Activated naive CD4-positive, alpha-beta T cell treated with anti-CD3 and anti-CD28 coated beads, Interleukin-2, amount 10 ng/mL, durations not matched to agents 7 days and 5 days (primary cell): ENCODE measurements at regions not wholly inside any gene's neighbourhood (a gene's known extent, or its start where the extent isn't known, plus 50 kb on each side); places are given as distances from the start of the nearest gene placed in this dataset.

Experiments used
- CTCF ChIA-PET: fragments of 350-600 bp; sonication (Branson Sonifier 250); formaldehyde crosslinking; loops from one replicate; lab custom pipeline; 2021; ENCODE audit warnings: antibody characterized with exemption; lab: Charles Lee
- DNase-seq: peaks from one replicate; pipeline ENCODE4 v3.0.0-alpha.2; 2020
- H3K27ac Mint-ChIP-seq: one replicate; pipeline ENCODE4 v1.8.0; 2021; ENCODE audit warnings: mild to moderate bottlenecking, moderate library complexity, mixed read lengths
- H3K27me3 Mint-ChIP-seq: one replicate; pipeline ENCODE4 v1.8.0; 2021; ENCODE audit warnings: mild to moderate bottlenecking, mixed read lengths
- H3K36me3 Mint-ChIP-seq: one replicate; pipeline ENCODE4 v1.8.0; 2021; ENCODE audit warnings: mixed read lengths
- H3K4me1 Mint-ChIP-seq: one replicate; pipeline ENCODE4 v1.8.0; 2021; ENCODE audit warnings: mixed read lengths
- H3K4me3 Mint-ChIP-seq: one replicate; pipeline ENCODE4 v1.8.0; 2021; ENCODE audit warnings: mild to moderate bottlenecking, moderate library complexity, mixed read lengths
- H3K9me3 Mint-ChIP-seq: one replicate; pipeline ENCODE4 v1.8.0; 2021; ENCODE audit warnings: mixed read lengths

DNA sequence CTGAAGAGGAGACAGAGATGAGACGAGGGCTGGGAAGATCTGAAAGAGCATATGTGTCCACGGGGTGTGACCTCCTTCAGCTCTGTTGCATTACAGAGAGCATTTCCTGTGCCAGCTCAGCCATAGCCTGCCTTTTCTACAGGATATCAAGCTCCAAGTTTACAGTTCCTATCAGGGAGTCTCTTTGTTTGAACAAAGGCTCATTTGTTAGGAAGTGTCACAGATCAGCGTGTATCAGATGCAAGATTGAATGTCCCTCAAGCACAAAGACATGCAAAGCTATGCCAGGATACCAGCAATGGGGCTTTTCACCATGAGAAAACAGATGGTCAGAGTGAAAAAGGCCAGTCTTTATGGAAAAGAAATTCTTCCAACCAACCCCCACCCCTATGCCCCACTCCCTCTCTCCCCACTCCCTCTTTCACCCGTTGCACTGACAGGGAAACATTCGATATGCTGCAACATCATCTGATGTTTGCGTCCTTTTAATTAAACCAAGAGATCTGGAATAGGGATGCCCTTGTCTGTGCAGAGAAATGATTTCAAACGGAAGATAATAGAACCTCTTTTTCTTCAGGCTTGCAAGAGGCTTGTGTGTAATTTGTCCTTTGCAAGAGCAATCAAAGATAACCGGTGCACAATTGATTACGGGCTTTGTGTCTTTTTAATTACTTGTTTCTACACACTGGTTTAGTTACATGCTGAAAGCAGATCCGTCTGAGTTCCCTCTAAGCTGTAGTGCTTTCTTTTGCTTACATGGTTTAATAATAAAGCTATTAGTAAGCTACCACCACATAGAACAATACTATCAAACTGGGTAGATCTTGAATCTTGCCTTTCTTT, 263.1 kb upstream of the RGMB start:
- no peaks in the 10 kb centered on the region for H3K36me3 Mint-ChIP-seq
- no peaks in the 10 kb centered on the region for H3K27me3 Mint-ChIP-seq
- H3K27ac Mint-ChIP-seq, result no peak overlapping the region
- peaks cover 2% of the 10 kb centered on the region for H3K4me1 Mint-ChIP-seq
- no peak overlapping the region for H3K4me3 Mint-ChIP-seq
- no peaks in the 10 kb centered on the region for H3K9me3 Mint-ChIP-seq
- CTCF ChIA-PET, result no interaction called here
- DNase-seq, result no peak

DNA sequence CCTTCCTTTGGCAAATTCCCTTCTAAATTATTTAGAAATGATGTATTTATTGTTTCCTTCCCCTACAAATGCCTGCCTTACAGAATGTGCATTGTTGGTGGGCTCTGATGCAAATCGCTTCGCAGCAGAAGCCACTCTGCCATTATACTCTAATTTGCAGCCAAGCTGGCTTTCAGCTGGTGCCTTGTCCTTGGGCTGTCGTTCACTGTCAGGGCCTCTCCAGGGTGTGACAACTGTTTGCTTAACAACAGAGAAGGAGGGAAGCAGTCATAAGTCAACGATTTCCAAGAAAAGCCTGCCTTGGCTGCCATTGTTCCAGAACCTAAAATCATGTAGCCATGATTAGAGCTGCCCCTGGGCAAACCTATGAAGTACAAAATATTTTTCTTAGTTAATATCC, 260.1 kb upstream of the RGMB start:
- Mint-ChIP-seq H3K9me3 (no peaks in the 10 kb centered on the region), H3K27me3 (no peaks in the 10 kb centered on the region), H3K4me3 (no peak overlapping the region), H3K27ac (no peak overlapping the region), H3K36me3 (no peaks in the 10 kb centered on the region), H3K4me1 (peaks cover 2% of the 10 kb centered on the region)
- CTCF ChIA-PET, result no interaction called here
- DNase-seq, result no peak

DNA sequence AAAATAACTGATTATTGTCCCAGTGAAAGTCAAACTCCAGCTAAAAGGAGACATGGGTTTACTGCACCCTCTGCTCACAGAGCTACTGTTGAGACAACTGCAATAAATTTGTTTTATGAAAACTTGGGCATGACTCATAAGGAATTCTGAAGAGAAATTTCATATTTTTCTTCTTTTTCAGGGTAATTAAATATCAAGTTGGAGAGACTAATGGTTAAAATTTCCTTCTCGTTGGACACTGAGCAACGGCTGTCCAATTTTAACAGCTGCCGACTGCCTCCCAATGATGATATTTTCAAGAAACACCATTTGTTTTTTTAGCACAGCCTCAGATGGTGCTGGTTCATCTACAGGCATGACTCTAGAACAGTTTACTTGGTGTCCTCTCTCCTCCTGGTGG, 259.2 kb upstream of the RGMB start:
- Mint-ChIP-seq H3K27ac (no peak overlapping the region), H3K4me1 (peaks cover 2% of the 10 kb centered on the region), H3K27me3 (no peaks in the 10 kb centered on the region), H3K36me3 (no peaks in the 10 kb centered on the region), H3K4me3 (no peak overlapping the region), H3K9me3 (no peaks in the 10 kb centered on the region)
- no peak for DNase-seq
- CTCF ChIA-PET, result no interaction called here

DNA sequence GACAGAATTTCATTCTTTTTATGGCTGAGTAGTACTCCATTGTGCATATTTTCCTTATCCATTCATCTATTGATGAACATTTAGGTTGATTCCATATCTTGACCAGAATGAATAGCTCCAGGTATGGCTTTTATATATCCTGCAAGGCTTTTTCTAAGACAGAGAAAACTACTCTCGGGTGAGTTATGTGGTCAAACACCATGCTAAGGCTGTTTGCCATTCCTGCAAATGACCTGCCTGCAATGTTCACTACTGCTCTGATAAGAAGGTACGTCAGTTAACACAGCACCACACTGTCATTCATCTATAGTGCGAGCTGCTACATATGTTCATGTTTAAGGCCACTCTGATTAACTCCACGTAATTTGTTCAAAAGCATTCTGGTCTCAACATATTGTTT, 256.8 kb upstream of the RGMB start:
- Mint-ChIP-seq H3K27me3 (no peaks in the 10 kb centered on the region), H3K4me1 (no peaks in the 10 kb centered on the region), H3K36me3 (no peaks in the 10 kb centered on the region), H3K9me3 (no peaks in the 10 kb centered on the region), H3K4me3 (no peak overlapping the region), H3K27ac (no peak overlapping the region)
- CTCF ChIA-PET, result no interaction called here
- no peak for DNase-seq

DNA sequence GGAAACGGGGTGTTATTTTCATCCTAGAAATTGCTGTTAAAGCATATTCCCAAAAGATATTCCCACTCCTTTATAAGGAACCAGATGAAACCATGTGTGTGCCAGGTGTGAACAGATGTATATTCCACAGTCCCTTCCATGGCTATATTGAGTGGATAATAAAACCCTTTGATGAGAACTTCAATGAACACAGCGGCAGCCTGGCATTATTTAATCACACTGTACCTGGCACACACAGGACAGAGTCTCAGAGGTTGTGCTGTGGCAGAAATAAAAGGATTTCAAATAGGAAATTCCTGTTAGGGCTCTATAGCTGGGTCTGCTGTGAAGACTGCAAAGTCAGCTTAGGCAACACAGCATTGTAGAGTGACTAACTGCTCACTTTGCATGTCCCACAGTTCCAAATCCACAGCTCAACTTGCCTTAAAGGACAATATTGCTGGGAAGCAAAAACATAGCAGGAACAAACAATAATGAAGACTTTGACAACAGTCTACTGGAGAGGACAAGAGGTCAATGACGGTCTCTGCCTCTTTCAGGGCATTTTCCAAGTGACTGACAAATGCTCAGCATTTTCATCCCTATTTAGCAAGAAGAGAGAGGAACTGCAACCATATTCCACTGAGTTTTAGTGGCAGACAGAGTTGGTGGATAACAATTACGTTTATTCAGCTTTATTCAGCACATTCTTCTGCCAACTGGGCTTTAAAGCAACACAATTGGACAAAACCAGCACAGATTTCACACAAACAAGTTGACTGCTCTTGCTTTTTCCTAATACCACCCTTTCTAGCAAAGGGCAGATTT, 255.7 kb upstream of the RGMB start:
- no peak for DNase-seq
- H3K27ac Mint-ChIP-seq, result no peak overlapping the region
- no peaks in the 10 kb centered on the region for H3K4me1 Mint-ChIP-seq
- H3K9me3 Mint-ChIP-seq, result no peaks in the 10 kb centered on the region
- CTCF ChIA-PET, result no interaction called here
- H3K36me3 Mint-ChIP-seq, result no peaks in the 10 kb centered on the region
- H3K4me3 Mint-ChIP-seq, result no peak overlapping the region
- no peaks in the 10 kb centered on the region for H3K27me3 Mint-ChIP-seq

DNA sequence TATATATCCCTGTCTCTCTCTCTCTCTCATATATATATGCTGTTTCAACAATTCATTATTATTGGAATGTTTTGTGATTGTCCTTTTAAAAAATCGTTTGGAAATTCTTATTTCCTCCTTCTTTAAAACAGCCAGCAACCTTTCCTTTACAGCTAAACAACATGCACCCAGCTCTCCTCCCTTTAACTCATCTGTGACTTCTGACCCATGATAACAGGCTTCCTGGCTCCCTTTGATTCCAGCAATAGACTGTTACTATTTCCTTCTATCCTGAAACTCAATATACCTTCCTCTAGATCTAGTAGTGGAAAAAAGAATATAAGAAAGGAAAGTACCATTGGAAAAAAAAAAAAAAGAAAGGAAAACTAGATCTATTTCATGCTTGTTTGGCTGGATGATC, 254.7 kb upstream of the RGMB start:
- H3K36me3 Mint-ChIP-seq, result no peaks in the 10 kb centered on the region
- H3K4me1 Mint-ChIP-seq, result no peaks in the 10 kb centered on the region
- H3K27me3 Mint-ChIP-seq, result peaks cover 4% of the 10 kb centered on the region
- H3K9me3 Mint-ChIP-seq, result no peaks in the 10 kb centered on the region
- no peak overlapping the region for H3K27ac Mint-ChIP-seq
- no peak for DNase-seq
- CTCF ChIA-PET, result no interaction called here
- no peak overlapping the region for H3K4me3 Mint-ChIP-seq

DNA sequence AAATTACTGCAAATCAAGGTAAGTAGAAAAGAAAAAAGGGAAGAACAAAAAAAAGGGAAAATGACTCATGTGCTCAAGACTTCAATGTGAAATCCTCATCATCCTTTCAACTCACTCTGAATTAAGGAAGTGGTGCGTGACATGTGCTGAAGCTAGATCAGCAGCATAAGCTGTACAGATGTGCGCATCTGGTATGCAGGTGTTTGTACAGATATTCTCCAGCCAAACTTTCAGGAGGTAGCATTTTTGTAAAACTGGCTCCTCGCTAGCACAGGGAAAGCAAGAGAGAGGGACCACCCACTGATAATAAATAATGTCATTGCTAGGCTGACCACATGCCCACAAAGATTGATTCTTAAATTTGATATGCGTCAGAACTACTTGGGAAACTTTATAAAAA, 253.9 kb upstream of the RGMB start:
- H3K27ac Mint-ChIP-seq, result no peak overlapping the region
- H3K9me3 Mint-ChIP-seq, result no peaks in the 10 kb centered on the region
- CTCF ChIA-PET, result no interaction called here
- peaks cover 4% of the 10 kb centered on the region for H3K27me3 Mint-ChIP-seq
- no peak overlapping the region for H3K4me3 Mint-ChIP-seq
- no peak for DNase-seq
- no peaks in the 10 kb centered on the region for H3K4me1 Mint-ChIP-seq
- H3K36me3 Mint-ChIP-seq, result no peaks in the 10 kb centered on the region

DNA sequence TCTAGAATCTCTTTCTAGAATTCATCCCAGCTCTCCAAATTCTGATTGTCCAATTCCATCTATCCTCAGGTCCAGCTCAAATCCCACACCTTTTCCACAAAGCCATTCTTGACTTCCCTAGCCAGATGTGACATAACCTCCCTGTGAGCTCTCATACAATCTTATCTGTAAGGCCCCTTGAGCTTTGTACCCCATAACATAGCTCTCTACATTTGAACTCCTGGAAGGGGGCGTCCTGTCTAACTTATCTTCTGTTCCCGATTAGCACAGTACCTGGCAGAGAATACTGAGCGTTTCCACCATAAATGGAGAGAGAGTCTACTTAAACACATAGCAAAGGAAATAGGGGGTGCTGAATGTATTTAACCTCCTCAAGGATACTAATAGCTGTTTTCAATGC, 251.6 kb upstream of the RGMB start:
- Mint-ChIP-seq H3K27me3 (peaks cover 4% of the 10 kb centered on the region), H3K4me3 (no peak overlapping the region), H3K9me3 (no peaks in the 10 kb centered on the region), H3K36me3 (no peaks in the 10 kb centered on the region), H3K27ac (no peak overlapping the region), H3K4me1 (no peaks in the 10 kb centered on the region)
- CTCF ChIA-PET, result no interaction called here
- no peak for DNase-seq

DNA sequence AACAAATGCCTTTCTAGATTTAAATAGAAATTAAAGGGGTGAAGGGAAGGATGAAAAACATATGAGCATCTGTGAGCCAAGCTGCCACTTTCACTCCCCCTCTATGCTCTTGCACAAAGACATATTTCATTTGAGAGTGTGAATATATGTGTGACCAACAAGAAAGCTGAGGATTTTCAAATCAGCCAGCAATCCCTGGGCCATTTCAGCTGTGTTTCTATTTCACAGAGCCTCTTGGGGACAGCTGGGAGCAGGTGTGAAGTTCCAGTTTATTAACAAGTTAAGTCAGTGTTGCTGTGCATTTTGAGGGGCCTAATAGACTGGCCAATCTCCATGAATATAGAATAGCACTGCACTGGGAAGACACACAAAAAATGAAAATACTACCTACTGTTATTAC, 248.7 kb upstream of the RGMB start:
- peaks cover 4% of the 10 kb centered on the region for H3K27me3 Mint-ChIP-seq
- no peaks in the 10 kb centered on the region for H3K36me3 Mint-ChIP-seq
- no peak overlapping the region for H3K27ac Mint-ChIP-seq
- H3K9me3 Mint-ChIP-seq, result no peaks in the 10 kb centered on the region
- DNase-seq, result no peak
- CTCF ChIA-PET, result no interaction called here
- no peaks in the 10 kb centered on the region for H3K4me1 Mint-ChIP-seq
- no peak overlapping the region for H3K4me3 Mint-ChIP-seq

DNA sequence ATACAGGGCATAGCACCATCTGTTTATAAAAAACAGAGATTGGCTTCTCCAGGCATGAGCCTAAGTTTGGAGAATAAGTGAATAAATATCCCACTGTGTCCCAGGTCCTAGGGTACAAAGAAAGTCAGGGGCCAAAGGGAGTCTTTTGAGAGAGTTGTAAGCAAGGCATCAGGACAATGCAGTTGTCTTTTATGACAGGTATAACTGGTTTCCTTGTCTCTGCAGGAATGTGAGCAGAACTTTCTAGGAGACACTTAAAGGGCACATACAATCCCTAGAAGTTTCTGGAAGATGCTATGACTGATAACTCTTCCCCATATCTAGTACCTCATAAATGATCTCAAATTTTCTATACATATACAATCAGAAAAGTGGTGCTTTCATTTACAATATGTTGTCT, 245.6 kb upstream of the RGMB start:
- Mint-ChIP-seq H3K4me1 (no peaks in the 10 kb centered on the region), H3K36me3 (no peaks in the 10 kb centered on the region), H3K27me3 (peaks cover 4% of the 10 kb centered on the region), H3K27ac (no peak overlapping the region), H3K9me3 (no peaks in the 10 kb centered on the region), H3K4me3 (no peak overlapping the region)
- CTCF ChIA-PET, result no interaction called here
- no peak for DNase-seq

DNA sequence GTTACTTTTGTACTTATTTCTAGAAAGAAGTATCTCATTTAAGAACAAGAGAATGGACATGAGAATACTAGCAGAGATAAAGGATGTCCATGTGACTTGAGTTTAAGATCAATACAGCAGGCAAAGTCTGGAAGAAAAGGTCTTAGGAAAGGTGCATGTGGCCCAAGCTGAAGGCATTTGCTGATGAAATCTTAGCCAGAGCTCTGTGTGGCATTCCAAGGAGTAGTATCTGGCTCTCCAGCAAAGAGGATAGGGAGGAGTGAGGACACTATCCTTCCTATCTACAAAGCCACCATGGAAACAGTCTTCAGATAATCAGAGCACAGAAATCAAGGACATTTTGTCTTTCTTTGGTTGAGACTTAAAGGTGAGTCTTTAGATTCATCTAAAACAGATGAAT, 244.1 kb upstream of the RGMB start:
- DNase-seq, result no peak
- CTCF ChIA-PET, result no interaction called here
- H3K36me3 Mint-ChIP-seq, result no peaks in the 10 kb centered on the region
- H3K9me3 Mint-ChIP-seq, result no peaks in the 10 kb centered on the region
- no peak overlapping the region for H3K27ac Mint-ChIP-seq
- H3K4me1 Mint-ChIP-seq, result no peaks in the 10 kb centered on the region
- H3K27me3 Mint-ChIP-seq, result no peaks in the 10 kb centered on the region
- no peak overlapping the region for H3K4me3 Mint-ChIP-seq

DNA sequence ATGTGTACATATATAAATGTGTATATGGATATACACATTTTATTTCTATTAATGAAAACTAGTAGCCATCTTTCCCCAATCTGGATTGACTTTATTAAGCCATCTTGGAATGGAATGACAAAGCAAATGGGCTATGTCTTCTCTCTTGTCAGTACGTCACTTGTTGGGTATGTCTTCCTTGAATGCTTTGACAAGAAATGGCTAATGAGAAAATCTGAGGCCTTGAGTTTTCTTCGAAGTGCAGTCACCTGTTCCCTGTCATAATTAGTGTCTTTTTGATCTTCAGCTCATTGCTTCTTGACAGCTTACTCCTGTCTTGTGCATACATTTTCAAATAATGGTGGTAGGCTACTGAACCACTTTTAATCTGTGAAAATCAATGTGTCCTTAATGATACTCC, 243.2 kb upstream of the RGMB start:
- no peaks in the 10 kb centered on the region for H3K27me3 Mint-ChIP-seq
- CTCF ChIA-PET, result no interaction called here
- no peaks in the 10 kb centered on the region for H3K4me1 Mint-ChIP-seq
- H3K9me3 Mint-ChIP-seq, result no peaks in the 10 kb centered on the region
- DNase-seq, result no peak
- H3K4me3 Mint-ChIP-seq, result no peak overlapping the region
- H3K27ac Mint-ChIP-seq, result no peak overlapping the region
- H3K36me3 Mint-ChIP-seq, result no peaks in the 10 kb centered on the region

DNA sequence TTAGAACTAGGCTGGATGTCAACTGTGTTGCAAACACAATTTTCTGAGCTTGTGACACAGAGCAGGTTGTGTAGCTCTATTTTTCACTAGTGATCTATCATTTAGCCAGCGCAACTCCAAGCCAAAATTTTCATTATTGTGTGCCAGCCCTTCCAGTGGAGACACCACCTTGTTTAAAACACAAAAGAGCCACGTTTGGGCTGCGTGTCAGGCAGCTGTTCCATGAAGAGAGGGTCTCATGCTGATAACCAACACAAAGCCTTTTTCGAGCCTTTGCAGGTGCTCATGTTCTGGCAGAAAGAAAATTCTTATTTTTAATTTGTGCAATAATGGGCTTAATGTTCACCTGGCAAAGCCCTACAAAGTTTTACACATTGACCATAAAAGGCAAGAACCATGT, 237.6 kb upstream of the RGMB start:
- H3K27me3 Mint-ChIP-seq, result peaks cover 5% of the 10 kb centered on the region
- peaks cover 2% of the 10 kb centered on the region for H3K9me3 Mint-ChIP-seq
- no peak for DNase-seq
- H3K4me3 Mint-ChIP-seq, result no peak overlapping the region
- no peak overlapping the region for H3K27ac Mint-ChIP-seq
- CTCF ChIA-PET, result no interaction called here
- H3K36me3 Mint-ChIP-seq, result no peaks in the 10 kb centered on the region
- no peaks in the 10 kb centered on the region for H3K4me1 Mint-ChIP-seq

DNA sequence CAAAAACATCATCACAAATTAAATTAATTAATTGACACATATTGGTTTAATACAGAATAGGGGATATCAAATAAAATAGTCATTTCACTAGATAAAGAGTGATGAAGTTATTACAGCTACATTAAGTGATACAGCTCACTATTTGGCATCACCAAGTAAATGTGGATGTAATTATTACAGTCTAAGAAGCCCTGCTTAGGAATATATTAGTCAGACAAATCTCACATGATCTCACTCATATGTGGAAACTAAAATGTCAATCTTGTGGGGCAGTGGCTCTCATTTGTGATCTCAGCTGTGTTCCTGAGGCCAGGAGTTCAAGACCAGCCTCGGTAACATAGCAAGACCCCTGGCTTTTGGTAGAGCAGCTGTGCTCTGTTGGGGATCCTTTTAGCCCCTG, 233.4 kb upstream of the RGMB start:
- DNase-seq, result no peak
- Mint-ChIP-seq H3K4me1 (no peaks in the 10 kb centered on the region), H3K27me3 (peaks cover 5% of the 10 kb centered on the region), H3K9me3 (peaks cover 14% of the 10 kb centered on the region), H3K4me3 (no peak overlapping the region), H3K27ac (no peak overlapping the region), H3K36me3 (no peaks in the 10 kb centered on the region)
- CTCF ChIA-PET, result interaction anchor here (1.2 kb wide), 1 partner anchor 13 kb away, joined by 3 read pairs; no protein-coding TSS in a partner anchor

DNA sequence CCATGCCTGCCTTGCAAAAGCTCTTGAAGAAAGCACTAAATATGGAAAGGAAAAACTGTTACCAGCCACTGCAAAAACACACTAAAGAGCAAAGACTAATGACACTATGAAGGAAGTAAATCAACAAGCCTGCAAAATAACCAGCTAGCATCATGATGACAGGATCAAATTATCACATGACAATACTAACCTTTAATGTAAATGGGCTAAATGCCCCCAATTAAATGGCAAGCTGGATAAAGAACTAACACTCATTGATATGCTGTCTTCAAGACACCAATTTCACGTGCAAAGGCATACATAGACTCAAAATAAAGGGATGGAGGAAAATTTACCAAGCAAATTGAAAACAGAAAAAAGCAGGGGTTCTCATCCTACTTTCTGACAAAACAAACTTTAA, 231.8 kb upstream of the RGMB start:
- no peak overlapping the region for H3K27ac Mint-ChIP-seq
- H3K4me3 Mint-ChIP-seq, result no peak overlapping the region
- peaks cover 14% of the 10 kb centered on the region for H3K9me3 Mint-ChIP-seq
- no peak for DNase-seq
- CTCF ChIA-PET, result no interaction called here
- H3K4me1 Mint-ChIP-seq, result no peaks in the 10 kb centered on the region
- H3K36me3 Mint-ChIP-seq, result no peaks in the 10 kb centered on the region
- peaks cover 5% of the 10 kb centered on the region for H3K27me3 Mint-ChIP-seq
